ENCODE measurements at regions not wholly inside any gene's neighbourhood (a gene's known extent, or its start where the extent isn't known, plus 50 kb on each side); places are given as distances from the start of the nearest gene placed in this dataset.

DNA sequence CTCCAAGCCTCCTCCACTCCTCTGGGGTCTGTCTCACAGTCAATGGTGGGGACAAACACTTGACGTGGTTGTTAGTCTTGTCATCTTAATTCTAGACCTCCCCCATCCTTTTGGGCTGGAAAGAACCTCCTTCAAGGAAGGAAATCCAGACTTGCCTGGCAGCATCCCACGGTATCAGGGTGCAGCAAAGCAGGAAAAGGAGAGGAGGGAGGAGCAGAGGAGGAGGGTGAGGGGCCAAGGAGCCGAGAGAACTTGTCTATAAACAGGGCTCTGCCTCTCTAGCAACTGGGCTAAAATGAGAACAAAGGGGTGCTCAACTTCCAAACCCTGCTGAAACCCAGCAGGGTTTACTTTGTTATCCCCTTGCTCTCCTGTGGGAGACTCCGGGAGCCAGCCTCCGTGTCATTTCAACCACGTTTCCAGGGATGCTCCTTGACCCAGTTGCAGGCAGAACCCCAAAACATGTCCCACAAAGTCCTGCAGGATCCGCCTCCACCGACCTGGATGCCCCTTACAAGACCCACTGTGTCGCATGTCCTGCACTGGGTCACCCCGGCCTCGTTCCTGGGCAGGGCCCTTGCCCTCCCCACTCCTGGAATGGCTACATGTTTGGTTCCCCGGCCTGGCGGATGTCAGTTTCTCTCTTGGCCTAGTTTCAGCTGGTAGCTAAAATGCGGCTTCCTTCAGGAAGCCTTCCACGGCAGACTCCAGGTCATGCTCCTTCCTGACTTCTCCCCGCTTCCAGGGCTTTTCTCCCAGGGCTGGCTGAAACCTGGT is 69.7 kb upstream of the MGMT start:
- no peaks in the 10 kb centered on the region for H3K36me3 ChIP-seq (ENCODE audit: control insufficient read depth in 2 of 2, extremely low read depth in 1 of 2, insufficient read depth in 2 of 2, low read length in 2 of 2)
- no peak overlapping the region for H3K4me2 ChIP-seq (ENCODE audit: insufficient read depth, low read length)
- H2AFZ ChIP-seq (ENCODE audit: low read depth, low read length), result no peak overlapping the region
- H3K9me3 ChIP-seq (replicated peaks; ENCODE audit: control insufficient read depth, insufficient read depth, low read length), result no peaks in the 10 kb centered on the region
- TF ChIP-seq MYC (IDR thresholded peaks at IDR 0.05; ENCODE audit: low read depth, low read length) (no peak), FOS (IDR thresholded peaks at IDR 0.05; ENCODE audit: borderline replicate concordance, insufficient read depth, low read length) (no peak), EZH2 (IDR thresholded peaks at IDR 0.05; ENCODE audit: borderline replicate concordance, low read depth, low read length, severe bottlenecking) (no peak), GATA2 (IDR thresholded peaks at IDR 0.05; ENCODE audit: insufficient read depth, insufficient read length, low read depth, low read length) (no peak), JUN (IDR thresholded peaks at IDR 0.05; ENCODE audit: borderline replicate concordance, insufficient read depth, insufficient read length, low read depth) (no peak), POLR2AphosphoS5 (IDR thresholded peaks at IDR 0.05; ENCODE audit: insufficient read depth, low read depth, low read length) (no peak), POLR2A (IDR thresholded peaks at IDR 0.05; ENCODE audit: low read depth, low read length) (no peak)
- TF ChIP-seq, protein P1, sequence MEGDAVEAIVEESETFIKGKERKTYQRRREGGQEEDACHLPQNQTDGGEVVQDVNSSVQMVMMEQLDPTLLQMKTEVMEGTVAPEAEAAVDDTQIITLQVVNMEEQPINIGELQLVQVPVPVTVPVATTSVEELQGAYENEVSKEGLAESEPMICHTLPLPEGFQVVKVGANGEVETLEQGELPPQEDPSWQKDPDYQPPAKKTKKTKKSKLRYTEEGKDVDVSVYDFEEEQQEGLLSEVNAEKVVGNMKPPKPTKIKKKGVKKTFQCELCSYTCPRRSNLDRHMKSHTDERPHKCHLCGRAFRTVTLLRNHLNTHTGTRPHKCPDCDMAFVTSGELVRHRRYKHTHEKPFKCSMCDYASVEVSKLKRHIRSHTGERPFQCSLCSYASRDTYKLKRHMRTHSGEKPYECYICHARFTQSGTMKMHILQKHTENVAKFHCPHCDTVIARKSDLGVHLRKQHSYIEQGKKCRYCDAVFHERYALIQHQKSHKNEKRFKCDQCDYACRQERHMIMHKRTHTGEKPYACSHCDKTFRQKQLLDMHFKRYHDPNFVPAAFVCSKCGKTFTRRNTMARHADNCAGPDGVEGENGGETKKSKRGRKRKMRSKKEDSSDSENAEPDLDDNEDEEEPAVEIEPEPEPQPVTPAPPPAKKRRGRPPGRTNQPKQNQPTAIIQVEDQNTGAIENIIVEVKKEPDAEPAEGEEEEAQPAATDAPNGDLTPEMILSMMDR (IDR thresholded peaks at IDR 0.05; ENCODE audit: extremely low read depth in 1 of 2, insufficient read depth in 1 of 2, low read depth in 1 of 2, low read length in 2 of 2), result no peak
- TF ChIP-seq, protein P2, sequence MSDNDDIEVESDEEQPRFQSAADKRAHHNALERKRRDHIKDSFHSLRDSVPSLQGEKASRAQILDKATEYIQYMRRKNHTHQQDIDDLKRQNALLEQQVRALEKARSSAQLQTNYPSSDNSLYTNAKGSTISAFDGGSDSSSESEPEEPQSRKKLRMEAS (IDR thresholded peaks at IDR 0.05; ENCODE audit: insufficient read depth, insufficient read length), result no peak
- dilution Hi-C loops (cut with MboI; ENCODE audit: extremely low pct_ligation_motif_present, low sequenced_read_pairs), result no loop called here
- intact Hi-C loops (cut with micrococcal nuclease), result no loop called here
- no peak overlapping the region for H3K4me3 ChIP-seq (replicated peaks in 1 of 3; ENCODE audit: insufficient read depth in 1 of 3, low read depth in 1 of 3, low read length in 3 of 3)
- DNase-seq (ENCODE audit: low read depth, low spot score) (no peak), FAIRE-seq (no peak)
- no peak overlapping the region for H3K27ac ChIP-seq (ENCODE audit: insufficient read depth, low read depth, low read length)
- no peaks in the 10 kb centered on the region for H3K79me2 ChIP-seq (ENCODE audit: control insufficient read depth, insufficient read depth, low read length)
- no peak overlapping the region for H3K9ac ChIP-seq (replicated peaks; ENCODE audit: extremely low read depth, insufficient read depth, low read length)
- H4K20me1 ChIP-seq (replicated peaks; ENCODE audit: control insufficient read depth, extremely low read depth, insufficient read depth, low read length), result no peaks in the 10 kb centered on the region
- no peaks in the 10 kb centered on the region for H3K9me1 ChIP-seq (replicated peaks; ENCODE audit: control insufficient read depth, extremely low read depth, insufficient read depth, low read length)
- no peaks in the 10 kb centered on the region for H3K27me3 ChIP-seq (ENCODE audit: control insufficient read depth in 2 of 2, insufficient read depth in 2 of 2, low read length in 2 of 2)
- POLR2A ChIA-PET, result no interaction called here
- H3K4me1 ChIP-seq (ENCODE audit: control insufficient read depth, extremely low read depth, insufficient read depth, low read length), result no peaks in the 10 kb centered on the region
- CTCF ChIA-PET, result no interaction called here
- BruUV-seq (replicated peaks), result no TSS peak
